ENCODE measurements at regions not wholly inside any gene's neighbourhood (a gene's known extent, or its start where the extent isn't known, plus 50 kb on each side); places are given as distances from the start of the nearest gene placed in this dataset.

GRCh38 chr13:50664951-50665350 lies 178.5 kb downstream of the DLEU7 start:
- TF ChIP-seq EZH2 (IDR thresholded peaks at IDR 0.05; ENCODE audit: low read depth): no peak
- TF ChIP-seq, protein P1, sequence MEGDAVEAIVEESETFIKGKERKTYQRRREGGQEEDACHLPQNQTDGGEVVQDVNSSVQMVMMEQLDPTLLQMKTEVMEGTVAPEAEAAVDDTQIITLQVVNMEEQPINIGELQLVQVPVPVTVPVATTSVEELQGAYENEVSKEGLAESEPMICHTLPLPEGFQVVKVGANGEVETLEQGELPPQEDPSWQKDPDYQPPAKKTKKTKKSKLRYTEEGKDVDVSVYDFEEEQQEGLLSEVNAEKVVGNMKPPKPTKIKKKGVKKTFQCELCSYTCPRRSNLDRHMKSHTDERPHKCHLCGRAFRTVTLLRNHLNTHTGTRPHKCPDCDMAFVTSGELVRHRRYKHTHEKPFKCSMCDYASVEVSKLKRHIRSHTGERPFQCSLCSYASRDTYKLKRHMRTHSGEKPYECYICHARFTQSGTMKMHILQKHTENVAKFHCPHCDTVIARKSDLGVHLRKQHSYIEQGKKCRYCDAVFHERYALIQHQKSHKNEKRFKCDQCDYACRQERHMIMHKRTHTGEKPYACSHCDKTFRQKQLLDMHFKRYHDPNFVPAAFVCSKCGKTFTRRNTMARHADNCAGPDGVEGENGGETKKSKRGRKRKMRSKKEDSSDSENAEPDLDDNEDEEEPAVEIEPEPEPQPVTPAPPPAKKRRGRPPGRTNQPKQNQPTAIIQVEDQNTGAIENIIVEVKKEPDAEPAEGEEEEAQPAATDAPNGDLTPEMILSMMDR (conservative IDR thresholded peaks at IDR 0.05): no peak

All from PC-9 (cell line).